Suprapubic skin (tissue), 4 donors: ENCODE measurements at regions not wholly inside any gene's neighbourhood (a gene's known extent, or its start where the extent isn't known, plus 50 kb on each side); places are given as distances from the start of the nearest gene placed in this dataset.

Experiments
- DNase-seq, 2 donors: peaks; one replicate each; pipeline ENCODE4 v3.0.0-alpha.2; 2019; ENCODE audit warnings: low spot score in 2 of 2
- H3K27ac ChIP-seq: fragments of 200-600 bp; sonication (generic); one replicate; pipeline ENCODE4 v1.5.1; 2019
- H3K27me3 ChIP-seq: fragments of 200-600 bp; sonication (generic); one replicate; pipeline ENCODE4 v1.5.1; 2019
- H3K36me3 ChIP-seq: fragments of 200-600 bp; sonication (generic); one replicate; pipeline ENCODE4 v1.5.1; 2019
- H3K4me1 ChIP-seq: fragments of 200-600 bp; sonication (generic); one replicate; pipeline ENCODE4 v1.5.1; 2019
- H3K4me3 ChIP-seq: fragments of 200-600 bp; sonication (generic); one replicate; pipeline ENCODE4 v1.5.1; 2019; ENCODE audit warnings: mild to moderate bottlenecking
- H3K9me3 ChIP-seq: fragments of 200-600 bp; sonication (generic); one replicate; pipeline ENCODE4 v1.5.1; 2019
- CTCF ChIP-seq, 2 donors: fragments of 200-600 bp in 1 of 2; fragments of 450-650 bp in 1 of 2; sonication (generic) in 1 of 2; IDR thresholded peaks; one replicate each; pipeline ENCODE4 v1.5.1; 2016 to 2019; ENCODE audit warnings: antibody characterized with exemption in 2 of 2, mild to moderate bottlenecking in 1 of 2, moderate library complexity in 1 of 2
- EP300 ChIP-seq: sonication (generic); formaldehyde crosslinking; IDR thresholded peaks from one replicate; pipeline ENCODE4 v1.6.1; 2017; ENCODE audit warnings: antibody characterized with exemption
- POLR2A ChIP-seq, 2 donors: fragments of 450-650 bp; IDR thresholded peaks; one replicate each; pipeline ENCODE4 v1.6.1; 2017; ENCODE audit warnings: antibody characterized with exemption in 2 of 2, mild to moderate bottlenecking in 2 of 2, moderate library complexity in 2 of 2
- POLR2AphosphoS5 ChIP-seq, 3 donors: sonication (generic); formaldehyde crosslinking; IDR thresholded peaks; one replicate each; pipeline ENCODE4 v1.6.1; 2017; ENCODE audit warnings: antibody characterized with exemption in 3 of 3
- WGBS: methylation state at CpG from one replicate; pipeline ENCODE4 v1.1.5; 2018; 5-methylcytosine and 5-hydroxymethylcytosine counted together

- Histone ChIP-seq H3K27ac (no peak overlapping the region), H3K9me3 (no peaks in the 10 kb centered on the region), H3K4me1 (no peaks in the 10 kb centered on the region), H3K27me3 (no peaks in the 10 kb centered on the region), H3K36me3 (no peaks in the 10 kb centered on the region), H3K4me3 (no peak overlapping the region)
- 30% methylated on average over 1 of the region's 1 CpG for WGBS
- DNase-seq: no peak
- TF ChIP-seq CTCF (IDR thresholded peaks at IDR 0.05) (no peak), POLR2A (IDR thresholded peaks at IDR 0.05) (no peak), EP300 (no peak), POLR2AphosphoS5 (IDR thresholded peaks at IDR 0.05) (no peak)
Measured at GRCh38 chr14:86086962-86087361, 557.0 kb downstream of the FLRT2 start.

- no peak for DNase-seq
Measured at GRCh38 chr14:86084097-86084496, 554.2 kb downstream of the FLRT2 start.

GRCh38 chr14:86083616-86084015, 553.7 kb downstream of the FLRT2 start:
- Histone ChIP-seq H3K4me3 (no peak overlapping the region), H3K27ac (no peak overlapping the region), H3K27me3 (no peaks in the 10 kb centered on the region), H3K36me3 (no peaks in the 10 kb centered on the region), H3K9me3 (no peaks in the 10 kb centered on the region), H3K4me1 (no peaks in the 10 kb centered on the region)
- TF ChIP-seq POLR2A (IDR thresholded peaks at IDR 0.05) (no peak), CTCF (IDR thresholded peaks at IDR 0.05) (no peak), POLR2AphosphoS5 (IDR thresholded peaks at IDR 0.05) (no peak), EP300 (no peak)
- no peak for DNase-seq

More at GRCh38 chr14:86084097-86084496, 554.2 kb downstream of the FLRT2 start:
- Histone ChIP-seq H3K9me3 (no peaks in the 10 kb centered on the region), H3K4me3 (no peak overlapping the region), H3K4me1 (no peaks in the 10 kb centered on the region), H3K27me3 (no peaks in the 10 kb centered on the region), H3K36me3 (no peaks in the 10 kb centered on the region), H3K27ac (no peak overlapping the region)
- TF ChIP-seq POLR2A (IDR thresholded peaks at IDR 0.05) (no peak), CTCF (IDR thresholded peaks at IDR 0.05) (no peak), EP300 (no peak), POLR2AphosphoS5 (IDR thresholded peaks at IDR 0.05) (no peak)
- 71% methylated on average over 1 of the region's 1 CpG for WGBS

GRCh38 chr14:86072116-86072894, 542.4 kb downstream of the FLRT2 start:
- H3K4me1 ChIP-seq: no peaks in the 10 kb centered on the region
- no peak overlapping the region for H3K27ac ChIP-seq
- no peaks in the 10 kb centered on the region for H3K27me3 ChIP-seq
- no peaks in the 10 kb centered on the region for H3K36me3 ChIP-seq
- TF ChIP-seq POLR2A (IDR thresholded peaks at IDR 0.05): no peak
- no peak for TF ChIP-seq POLR2AphosphoS5 (IDR thresholded peaks at IDR 0.05)
- no peak for TF ChIP-seq EP300
- TF ChIP-seq CTCF (IDR thresholded peaks at IDR 0.05): no peak
- H3K9me3 ChIP-seq: no peaks in the 10 kb centered on the region
- H3K4me3 ChIP-seq: no peak overlapping the region
- DNase-seq: no peak
- 47% methylated on average over 5 of the region's 5 CpGs for WGBS

- H3K27ac ChIP-seq: no peak overlapping the region
- H3K9me3 ChIP-seq: no peaks in the 10 kb centered on the region
- no peaks in the 10 kb centered on the region for H3K27me3 ChIP-seq
- no peak for TF ChIP-seq POLR2AphosphoS5 (IDR thresholded peaks at IDR 0.05)
- TF ChIP-seq POLR2A (IDR thresholded peaks at IDR 0.05): no peak
- TF ChIP-seq EP300: no peak
- TF ChIP-seq CTCF (IDR thresholded peaks at IDR 0.05): no peak
- no peak overlapping the region for H3K4me3 ChIP-seq
- no peaks in the 10 kb centered on the region for H3K36me3 ChIP-seq
- no peak for DNase-seq
- WGBS: 82% methylated on average over 2 of the region's 2 CpGs
- no peaks in the 10 kb centered on the region for H3K4me1 ChIP-seq
Measured at GRCh38 chr14:86066651-86067050, 536.7 kb downstream of the FLRT2 start.
